ENCODE measurements at regions not wholly inside any gene's neighbourhood (a gene's known extent, or its start where the extent isn't known, plus 50 kb on each side); places are given as distances from the start of the nearest gene placed in this dataset.

DNA sequence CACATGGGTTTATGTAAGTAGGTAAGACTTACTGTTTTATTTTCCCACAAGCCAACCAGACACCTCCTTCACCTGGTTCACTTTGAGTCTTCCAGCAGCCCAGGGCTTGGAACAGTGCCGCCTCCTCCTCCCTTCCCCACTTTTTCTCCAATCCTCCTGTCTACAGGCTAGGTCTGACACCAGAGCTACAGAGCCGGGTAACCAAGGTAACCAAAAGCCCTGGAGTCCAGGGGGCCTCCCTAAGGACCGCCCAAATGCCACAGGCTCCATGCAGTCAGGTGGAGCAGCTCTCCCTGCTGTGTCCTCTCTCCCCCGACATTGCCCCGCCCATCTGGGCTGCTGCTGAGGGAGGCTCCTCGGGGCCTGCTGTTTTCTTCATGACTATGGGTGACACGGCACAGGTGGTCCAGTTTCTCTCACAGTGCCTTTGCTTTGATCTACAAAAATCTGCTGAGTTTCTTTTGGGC, 138.0 kb upstream of the EFNA5 start:
- no peak for DNase-seq
- Histone ChIP-seq H3K27me3 (no peaks in the 10 kb centered on the region), H3K36me3 (no peaks in the 10 kb centered on the region), H3K27ac (no peak overlapping the region), H3K9me3 (no peaks in the 10 kb centered on the region), H3K4me3 (no peak overlapping the region), H3K4me1 (no peaks in the 10 kb centered on the region)
- in situ Hi-C loops (cut with MboI; ENCODE audit: low pct_ligation_motif_present in 1 of 4, low pct_unique_long_range_greater_than_20kb in 1 of 4, low sequenced_read_pairs in 3 of 4) (no loop called here), intact Hi-C loops (cut with DNase I; ENCODE audit: low total_unique reads) (no loop called here)
- TF ChIP-seq, protein P1, sequence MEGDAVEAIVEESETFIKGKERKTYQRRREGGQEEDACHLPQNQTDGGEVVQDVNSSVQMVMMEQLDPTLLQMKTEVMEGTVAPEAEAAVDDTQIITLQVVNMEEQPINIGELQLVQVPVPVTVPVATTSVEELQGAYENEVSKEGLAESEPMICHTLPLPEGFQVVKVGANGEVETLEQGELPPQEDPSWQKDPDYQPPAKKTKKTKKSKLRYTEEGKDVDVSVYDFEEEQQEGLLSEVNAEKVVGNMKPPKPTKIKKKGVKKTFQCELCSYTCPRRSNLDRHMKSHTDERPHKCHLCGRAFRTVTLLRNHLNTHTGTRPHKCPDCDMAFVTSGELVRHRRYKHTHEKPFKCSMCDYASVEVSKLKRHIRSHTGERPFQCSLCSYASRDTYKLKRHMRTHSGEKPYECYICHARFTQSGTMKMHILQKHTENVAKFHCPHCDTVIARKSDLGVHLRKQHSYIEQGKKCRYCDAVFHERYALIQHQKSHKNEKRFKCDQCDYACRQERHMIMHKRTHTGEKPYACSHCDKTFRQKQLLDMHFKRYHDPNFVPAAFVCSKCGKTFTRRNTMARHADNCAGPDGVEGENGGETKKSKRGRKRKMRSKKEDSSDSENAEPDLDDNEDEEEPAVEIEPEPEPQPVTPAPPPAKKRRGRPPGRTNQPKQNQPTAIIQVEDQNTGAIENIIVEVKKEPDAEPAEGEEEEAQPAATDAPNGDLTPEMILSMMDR (IDR thresholded peaks at IDR 0.05) = no peak
- TF ChIP-seq EP300 (IDR thresholded peaks at IDR 0.05; ENCODE audit: low read depth) (no peak), POLR2AphosphoS5 (IDR thresholded peaks at IDR 0.05) (no peak), POLR2A (IDR thresholded peaks at IDR 0.05) (no peak)
- WGBS, 2 donors (ENCODE audit: low coverage in 1 of 2) = 73 to 79% methylated on average over 4 to 7 of the region's 7 CpGs

DNA sequence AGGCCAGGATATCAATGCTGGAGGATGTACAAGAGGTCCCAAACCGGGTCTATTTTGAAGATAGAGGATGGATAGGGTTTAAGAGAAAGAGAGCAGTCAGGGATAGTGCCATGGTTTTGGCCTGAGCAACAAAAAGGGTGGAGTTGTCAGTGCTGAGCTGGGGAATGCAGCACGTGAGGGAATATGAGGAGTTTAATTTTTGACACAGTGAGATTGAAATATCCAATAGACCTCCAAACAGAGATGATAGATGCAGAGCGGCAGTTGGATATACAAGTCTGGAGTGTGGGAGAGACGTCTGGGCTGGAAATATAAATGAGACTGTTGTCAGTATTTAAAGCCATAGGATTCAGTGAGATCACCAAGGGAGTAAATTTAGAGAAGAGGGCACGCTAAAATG, 136.7 kb upstream of the EFNA5 start:
- in situ Hi-C loops (cut with MboI; ENCODE audit: low pct_ligation_motif_present in 1 of 4, low pct_unique_long_range_greater_than_20kb in 1 of 4, low sequenced_read_pairs in 3 of 4) = no loop called here
- no peaks in the 10 kb centered on the region for H3K27me3 ChIP-seq
- 76 to 81% methylated on average over 5 of the region's 5 CpGs for WGBS, 2 donors (ENCODE audit: low coverage in 1 of 2)
- H3K27ac ChIP-seq = no peak overlapping the region
- H3K9me3 ChIP-seq = no peaks in the 10 kb centered on the region
- intact Hi-C loops (cut with DNase I; ENCODE audit: low total_unique reads) = no loop called here
- H3K4me3 ChIP-seq = no peak overlapping the region
- no peak for DNase-seq
- H3K36me3 ChIP-seq = no peaks in the 10 kb centered on the region
- no peak for TF ChIP-seq EP300 (IDR thresholded peaks at IDR 0.05; ENCODE audit: low read depth)
- no peak for TF ChIP-seq POLR2A (IDR thresholded peaks at IDR 0.05)
- TF ChIP-seq, protein P1 (IDR thresholded peaks at IDR 0.05) = no peak
- TF ChIP-seq POLR2AphosphoS5 (IDR thresholded peaks at IDR 0.05) = no peak
- H3K4me1 ChIP-seq = no peaks in the 10 kb centered on the region

GRCh38 chr5:107806705-107807104, 136.0 kb upstream of the EFNA5 start:
- H3K27ac ChIP-seq = no peak overlapping the region
- no peak for DNase-seq
- H3K27me3 ChIP-seq = no peaks in the 10 kb centered on the region
- in situ Hi-C loops (cut with MboI; ENCODE audit: low pct_ligation_motif_present in 1 of 4, low pct_unique_long_range_greater_than_20kb in 1 of 4, low sequenced_read_pairs in 3 of 4) (no loop called here), intact Hi-C loops (cut with DNase I; ENCODE audit: low total_unique reads) (no loop called here)
- no peak overlapping the region for H3K4me3 ChIP-seq
- WGBS, 2 donors (ENCODE audit: low coverage in 1 of 2) = 80 to 97% methylated on average over 1 of the region's 1 CpG
- TF ChIP-seq EP300 (IDR thresholded peaks at IDR 0.05; ENCODE audit: low read depth) (no peak), POLR2A (IDR thresholded peaks at IDR 0.05) (no peak), POLR2AphosphoS5 (IDR thresholded peaks at IDR 0.05) (no peak)
- TF ChIP-seq, protein P1 (IDR thresholded peaks at IDR 0.05) = no peak
- no peaks in the 10 kb centered on the region for H3K4me1 ChIP-seq
- no peaks in the 10 kb centered on the region for H3K9me3 ChIP-seq
- H3K36me3 ChIP-seq = no peaks in the 10 kb centered on the region

DNA sequence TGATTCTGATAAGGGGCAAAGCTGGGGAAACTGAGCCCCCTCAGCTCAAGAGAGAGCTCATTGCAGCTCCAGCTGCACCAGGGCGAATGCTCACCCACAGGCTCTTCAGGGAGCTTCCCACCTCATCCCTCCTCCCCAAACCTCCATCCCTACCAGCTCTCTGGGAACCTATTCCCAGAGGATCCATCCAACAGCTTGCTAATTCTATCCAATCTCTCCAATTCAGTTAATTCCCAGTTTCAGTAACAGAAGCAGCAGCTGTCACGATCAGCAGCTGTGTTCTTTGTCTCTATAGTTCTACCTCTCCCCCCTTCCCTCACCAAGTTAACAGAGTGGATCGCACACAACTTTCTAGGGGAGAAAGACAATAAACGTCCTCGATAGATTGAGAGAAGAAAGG, 135.5 kb upstream of the EFNA5 start:
- Histone ChIP-seq H3K27ac (no peak overlapping the region), H3K4me1 (no peaks in the 10 kb centered on the region), H3K9me3 (no peaks in the 10 kb centered on the region), H3K27me3 (no peaks in the 10 kb centered on the region), H3K4me3 (no peak overlapping the region), H3K36me3 (no peaks in the 10 kb centered on the region)
- WGBS, 2 donors (ENCODE audit: low coverage in 1 of 2) = 59 to 82% methylated on average over 4 to 5 of the region's 5 CpGs
- TF ChIP-seq POLR2AphosphoS5 (IDR thresholded peaks at IDR 0.05) (no peak), POLR2A (IDR thresholded peaks at IDR 0.05) (no peak), EP300 (IDR thresholded peaks at IDR 0.05; ENCODE audit: low read depth) (no peak)
- TF ChIP-seq, protein P1 (IDR thresholded peaks at IDR 0.05) = no peak
- intact Hi-C loops (cut with DNase I; ENCODE audit: low total_unique reads) = no loop called here
- in situ Hi-C loops (cut with MboI; ENCODE audit: low pct_ligation_motif_present in 1 of 4, low pct_unique_long_range_greater_than_20kb in 1 of 4, low sequenced_read_pairs in 3 of 4) = no loop called here
- DNase-seq = no peak
